ENCODE measurements at regions not wholly inside any gene's neighbourhood (a gene's known extent, or its start where the extent isn't known, plus 50 kb on each side); places are given as distances from the start of the nearest gene placed in this dataset.

DNA sequence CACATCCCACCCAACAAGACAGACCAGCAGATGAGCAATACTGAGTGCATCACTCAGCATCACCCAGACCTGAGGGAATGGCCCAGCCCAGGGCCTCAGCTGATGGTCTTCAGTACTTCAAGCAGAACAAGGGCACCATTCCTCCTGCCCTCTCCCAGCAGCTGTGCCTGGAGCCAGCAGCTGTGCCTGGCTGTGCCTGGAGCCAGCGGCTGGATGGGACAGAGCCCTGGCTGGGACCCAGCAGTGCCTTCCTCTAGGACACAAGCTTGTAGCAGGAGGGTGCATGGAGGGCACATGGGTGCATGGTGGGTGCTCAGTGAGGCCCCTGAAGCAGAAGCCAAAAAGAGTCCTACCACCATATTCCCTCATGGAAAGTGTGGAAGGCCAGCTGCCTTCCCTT, 583.8 kb downstream of the NPHP4 start:
- Histone ChIP-seq H3K36me3 (no peaks in the 10 kb centered on the region), H3K9me3 (replicated peaks) (no peaks in the 10 kb centered on the region), H3K4me1 (no peaks in the 10 kb centered on the region), H3K4me3 (no peak overlapping the region), H3K27ac (no peak overlapping the region), H3K27me3 (peaks cover 9% of the 10 kb centered on the region; the same call in 1 of the 2 replicates)
- no peak for DNase-seq

DNA sequence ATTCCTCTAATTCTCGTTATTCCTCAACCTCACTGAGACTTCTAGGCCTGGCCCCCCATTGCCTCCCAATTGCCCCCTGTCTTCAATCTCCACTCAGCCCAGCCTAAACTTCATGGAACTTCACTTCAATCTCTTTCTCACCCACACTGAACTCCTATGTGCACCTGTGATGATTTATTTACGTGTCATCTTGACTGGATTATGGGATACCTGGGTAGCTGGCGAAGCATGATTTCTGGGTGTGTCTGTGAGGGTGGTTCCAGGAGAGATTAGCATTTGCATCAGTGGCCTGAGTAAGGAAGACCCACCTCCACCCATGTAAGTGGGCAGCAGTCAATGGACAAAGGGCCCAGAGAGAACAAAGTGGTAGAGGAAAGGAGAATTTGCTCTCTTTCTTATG, 587.0 kb downstream of the NPHP4 start:
- Histone ChIP-seq H3K27me3 (no peaks in the 10 kb centered on the region; the same call in 1 of the 2 replicates), H3K27ac (no peak overlapping the region), H3K9me3 (replicated peaks) (no peaks in the 10 kb centered on the region), H3K36me3 (no peaks in the 10 kb centered on the region), H3K4me3 (no peak overlapping the region), H3K4me1 (no peaks in the 10 kb centered on the region)
- DNase-seq, result no peak

DNA sequence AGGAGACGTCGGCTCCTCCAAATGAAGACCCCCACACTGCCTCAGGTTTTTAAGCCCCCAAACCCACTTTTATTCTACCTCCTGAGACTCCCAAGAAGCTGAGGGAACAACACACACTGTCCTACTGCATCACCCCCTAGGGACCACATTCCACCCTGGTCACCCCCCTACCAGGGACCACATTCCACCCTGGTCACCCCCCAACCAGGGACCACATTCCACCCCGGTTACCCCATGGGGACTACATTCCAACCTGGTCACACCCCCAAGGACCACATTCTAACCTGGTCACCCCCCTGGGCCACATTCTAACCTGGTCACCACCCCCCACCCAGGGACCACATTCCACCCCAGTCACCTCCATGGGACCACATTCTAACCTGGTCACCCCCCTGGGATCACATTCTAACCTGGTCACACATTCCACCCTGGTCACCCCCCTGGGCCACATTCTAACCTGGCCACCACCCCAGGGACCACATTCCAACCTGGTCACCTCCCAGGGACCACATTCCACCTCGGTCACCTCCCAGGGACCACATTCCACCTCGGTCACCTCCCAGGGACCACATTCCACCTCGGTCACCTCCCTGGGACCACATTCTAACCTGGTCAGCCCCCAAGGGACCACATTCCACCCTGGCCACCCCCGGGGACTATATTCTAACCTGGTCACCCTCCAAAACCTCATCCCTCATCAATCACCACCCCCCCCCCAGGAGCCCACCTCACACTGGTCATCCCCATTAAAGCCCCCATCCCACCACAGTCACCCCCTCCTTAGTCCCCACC, 587.6 kb downstream of the NPHP4 start:
- no peak for DNase-seq
- Histone ChIP-seq H3K27ac (no peak overlapping the region), H3K27me3 (no peaks in the 10 kb centered on the region; the same call in 1 of the 2 replicates), H3K4me3 (no peak overlapping the region), H3K9me3 (replicated peaks) (no peaks in the 10 kb centered on the region), H3K4me1 (no peaks in the 10 kb centered on the region), H3K36me3 (no peaks in the 10 kb centered on the region)

DNA sequence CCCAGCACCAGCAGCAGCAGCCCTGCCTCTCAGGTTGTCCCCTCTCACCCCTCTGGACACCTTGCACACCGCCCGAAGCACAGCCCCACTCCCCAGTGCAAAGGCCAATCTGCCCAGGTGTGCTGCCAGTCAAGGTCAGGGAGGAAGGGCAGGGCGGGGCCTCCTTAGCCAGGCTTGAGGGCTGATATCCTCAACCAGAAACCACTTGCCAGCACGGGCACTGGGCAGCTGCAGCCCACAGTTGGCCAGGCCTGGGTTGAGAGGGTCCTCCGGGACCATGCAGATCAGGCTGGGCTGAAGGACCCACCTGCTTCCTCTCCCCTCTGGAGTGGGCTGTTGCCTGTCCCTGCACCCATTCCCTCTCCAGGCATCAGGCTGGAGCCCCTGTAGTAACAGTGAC, 588.3 kb downstream of the NPHP4 start:
- no peak overlapping the region for H3K27ac ChIP-seq
- no peaks in the 10 kb centered on the region for H3K4me1 ChIP-seq
- no peak for DNase-seq
- H3K36me3 ChIP-seq, result no peaks in the 10 kb centered on the region
- no peak overlapping the region for H3K4me3 ChIP-seq
- no peaks in the 10 kb centered on the region for H3K9me3 ChIP-seq (replicated peaks)
- peaks cover 3% of the 10 kb centered on the region; the same call in 1 of the 2 replicates for H3K27me3 ChIP-seq

DNA sequence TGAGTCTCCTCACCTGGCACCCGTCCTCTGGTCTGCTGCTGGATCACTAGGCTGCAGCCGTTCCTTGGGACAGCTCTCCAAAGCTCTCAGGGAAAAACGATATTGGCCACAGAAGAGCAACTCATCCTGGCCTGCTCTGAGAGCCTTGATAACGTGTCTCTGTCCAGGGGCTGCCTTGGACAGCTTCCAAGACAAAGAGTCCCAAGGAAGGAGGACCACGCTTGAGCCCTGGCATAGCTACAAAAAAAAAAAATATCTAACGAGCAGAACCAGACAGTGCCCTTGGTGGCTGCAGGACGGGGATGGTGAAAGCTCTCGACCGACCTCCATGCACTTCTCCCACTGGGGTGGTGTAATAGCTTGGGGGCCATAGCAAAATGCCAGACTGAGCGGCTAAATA, 589.6 kb downstream of the NPHP4 start:
- Histone ChIP-seq H3K4me1 (no peaks in the 10 kb centered on the region), H3K4me3 (no peak overlapping the region), H3K27me3 (peaks cover 3% of the 10 kb centered on the region; the same call in 1 of the 2 replicates), H3K27ac (no peak overlapping the region), H3K9me3 (replicated peaks) (no peaks in the 10 kb centered on the region), H3K36me3 (no peaks in the 10 kb centered on the region)
- no peak for DNase-seq

DNA sequence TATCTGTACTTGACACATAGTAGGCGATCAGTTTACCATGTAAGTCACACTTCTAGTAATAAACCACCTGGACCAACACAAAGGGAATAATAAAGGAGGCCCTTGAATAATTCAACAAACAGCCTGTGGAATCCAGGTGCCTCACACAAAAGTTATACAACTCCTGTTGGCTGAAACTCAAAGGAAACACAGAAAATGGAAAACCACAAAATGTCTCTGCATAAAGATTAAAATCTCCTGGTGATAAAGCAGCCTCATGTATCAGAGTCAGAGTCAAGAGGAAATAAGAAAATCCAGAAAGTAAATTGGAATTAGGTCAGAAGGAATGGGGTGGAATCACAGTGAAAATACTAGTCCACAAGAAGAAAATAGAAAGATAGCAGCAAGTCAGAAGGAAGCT, 592.5 kb downstream of the NPHP4 start:
- Histone ChIP-seq H3K27me3 (peaks cover 3% of the 10 kb centered on the region; the same call in 1 of the 2 replicates), H3K4me3 (no peak overlapping the region), H3K27ac (no peak overlapping the region), H3K4me1 (no peaks in the 10 kb centered on the region), H3K9me3 (replicated peaks) (no peaks in the 10 kb centered on the region), H3K36me3 (no peaks in the 10 kb centered on the region)
- no peak for DNase-seq

DNA sequence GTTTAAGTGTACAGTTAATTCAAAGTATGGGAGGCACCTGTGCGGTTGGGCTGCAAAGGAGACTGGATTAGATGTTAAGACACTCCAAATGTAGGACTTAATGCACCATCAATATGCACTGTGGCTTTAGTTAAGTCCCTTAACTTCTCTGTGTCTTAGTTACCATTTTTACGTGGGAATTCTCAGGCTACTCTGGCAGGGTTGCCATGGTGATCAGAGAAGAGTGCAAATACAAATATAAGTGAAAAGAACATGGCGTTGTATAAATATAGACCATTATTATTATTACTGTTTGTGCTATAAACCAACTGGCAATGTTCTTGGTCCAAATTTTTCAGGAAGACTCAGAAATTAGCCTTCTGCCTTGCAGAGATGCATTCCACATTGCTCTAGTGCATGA, 595.6 kb downstream of the NPHP4 start:
- DNase-seq, result no peak
- Histone ChIP-seq H3K4me3 (no peak overlapping the region), H3K36me3 (no peaks in the 10 kb centered on the region)

DNA sequence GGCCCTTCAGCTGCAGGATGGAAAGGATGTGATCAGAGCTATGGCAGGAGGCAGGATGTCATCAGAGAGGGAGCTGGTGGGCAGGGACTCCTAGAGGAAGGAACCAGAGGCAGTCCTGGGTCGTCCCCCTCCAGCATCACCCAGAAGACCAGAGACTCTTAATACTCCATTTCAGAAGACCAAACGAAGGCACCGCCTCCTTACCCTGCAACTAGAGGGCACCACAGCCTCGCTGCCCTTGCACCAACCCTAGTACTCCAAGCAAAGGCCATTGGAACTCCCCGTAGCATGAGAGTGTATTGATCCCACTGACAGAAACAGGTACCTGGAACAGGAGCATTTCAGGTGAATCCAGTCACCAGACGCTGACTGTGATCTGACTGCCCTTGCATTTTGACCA, 598.1 kb downstream of the NPHP4 start:
- Histone ChIP-seq H3K4me3 (no peak overlapping the region), H3K4me1 (no peaks in the 10 kb centered on the region), H3K36me3 (no peaks in the 10 kb centered on the region), H3K27me3 (peaks cover 19% of the 10 kb centered on the region), H3K9me3 (replicated peaks) (no peaks in the 10 kb centered on the region), H3K27ac (no peak overlapping the region)
- DNase-seq, result no peak

More for the DNA sequence above, 595.6 kb downstream of the NPHP4 start:
- H3K4me1 ChIP-seq, result no peaks in the 10 kb centered on the region
- H3K27ac ChIP-seq, result no peak overlapping the region
- no peaks in the 10 kb centered on the region for H3K9me3 ChIP-seq (replicated peaks)
- peaks cover 10% of the 10 kb centered on the region; the same call in 1 of the 2 replicates for H3K27me3 ChIP-seq

DNA sequence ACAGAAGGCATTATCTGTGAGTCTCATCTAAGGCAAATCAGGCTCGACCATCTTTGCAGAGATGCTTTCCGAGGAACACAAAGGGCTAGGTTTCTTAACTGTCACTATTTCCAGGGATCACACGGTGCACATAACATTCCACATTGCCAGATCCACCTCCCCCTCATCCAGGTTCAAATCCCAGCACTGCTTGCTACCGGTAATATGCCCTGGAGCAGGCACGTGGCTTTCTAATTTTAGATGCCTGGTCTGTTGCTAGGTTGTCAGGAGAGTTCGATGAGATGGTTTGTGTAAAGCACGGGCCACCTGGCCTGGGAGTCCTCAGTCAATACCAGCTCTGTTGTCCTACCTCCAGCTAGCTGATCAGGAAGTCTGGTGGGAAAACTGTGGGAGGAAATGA, 598.6 kb downstream of the NPHP4 start:
- H3K9me3 ChIP-seq (replicated peaks), result no peaks in the 10 kb centered on the region
- DNase-seq, result no peak
- no peaks in the 10 kb centered on the region for H3K4me1 ChIP-seq
- no peak overlapping the region for H3K4me3 ChIP-seq
- no peak overlapping the region for H3K27ac ChIP-seq
- H3K27me3 ChIP-seq, result peaks cover 16% of the 10 kb centered on the region
- H3K36me3 ChIP-seq, result no peaks in the 10 kb centered on the region

DNA sequence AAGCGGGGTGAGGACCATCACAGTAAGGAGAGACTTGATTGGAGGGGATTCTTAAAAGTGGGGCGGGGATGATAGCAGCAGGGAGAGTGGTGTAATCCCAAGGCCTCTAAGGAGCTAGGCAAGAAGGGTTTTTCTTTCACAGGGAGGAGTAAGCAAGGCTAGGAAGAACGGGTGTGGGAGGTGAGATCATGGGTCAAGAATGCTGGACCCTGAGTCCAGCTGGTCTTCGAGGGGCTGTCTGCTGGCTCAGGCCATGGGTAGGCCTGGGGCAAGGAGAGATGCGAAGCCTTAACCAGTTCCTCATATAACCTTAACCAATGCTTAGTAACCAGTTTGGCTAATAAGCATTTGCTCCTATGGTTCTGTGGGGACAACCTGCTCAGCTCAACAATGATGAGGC, 599.1 kb downstream of the NPHP4 start:
- Histone ChIP-seq H3K9me3 (replicated peaks) (no peaks in the 10 kb centered on the region), H3K4me1 (no peaks in the 10 kb centered on the region), H3K4me3 (no peak overlapping the region), H3K27ac (no peak overlapping the region), H3K27me3 (peaks cover 16% of the 10 kb centered on the region), H3K36me3 (no peaks in the 10 kb centered on the region)
- DNase-seq, result no peak

DNA sequence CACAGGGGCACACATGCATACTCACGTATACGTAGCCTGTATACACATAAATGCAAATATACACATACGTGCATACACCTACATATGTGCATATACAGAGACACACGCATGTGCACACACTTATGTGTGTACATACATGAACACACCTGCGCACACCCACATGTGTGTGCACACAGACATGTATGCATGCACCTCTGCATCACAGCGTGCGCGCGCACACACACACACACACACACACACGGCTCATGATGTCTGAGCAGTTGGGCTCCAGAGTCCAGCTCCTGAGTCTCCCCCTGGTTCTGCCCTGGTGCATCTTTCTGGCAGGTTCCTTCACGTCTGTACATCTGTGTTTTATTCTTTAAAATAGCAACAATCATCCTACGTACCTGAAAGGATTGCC, 600.5 kb downstream of the NPHP4 start:
- Histone ChIP-seq H3K9me3 (replicated peaks) (no peaks in the 10 kb centered on the region), H3K27ac (no peak overlapping the region), H3K27me3 (peaks cover 19% of the 10 kb centered on the region), H3K36me3 (no peaks in the 10 kb centered on the region), H3K4me3 (no peak overlapping the region), H3K4me1 (no peaks in the 10 kb centered on the region)
- DNase-seq, result no peak

DNA sequence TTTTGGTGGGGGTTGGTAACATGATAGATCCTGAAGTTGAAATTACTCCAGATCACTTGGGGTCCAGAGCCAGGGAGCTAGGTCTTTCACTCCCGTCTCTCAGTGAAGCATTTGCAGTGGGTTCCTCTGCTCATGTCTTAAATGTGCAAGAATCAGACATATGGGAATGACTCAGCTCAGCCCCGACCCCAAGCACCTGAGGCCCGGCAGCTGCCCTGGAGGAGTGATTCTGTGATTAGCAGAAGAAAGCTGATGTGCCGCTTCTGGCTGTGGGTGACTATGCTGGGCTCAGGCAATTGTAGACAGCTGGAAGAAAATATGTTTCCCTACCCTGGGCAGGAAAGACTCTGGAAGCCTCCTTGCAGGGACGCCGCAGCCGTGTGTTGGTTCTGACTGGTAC, 601.7 kb downstream of the NPHP4 start:
- no peaks in the 10 kb centered on the region for H3K9me3 ChIP-seq (replicated peaks)
- H3K4me1 ChIP-seq, result no peaks in the 10 kb centered on the region
- H3K27me3 ChIP-seq, result peaks cover 19% of the 10 kb centered on the region
- no peak overlapping the region for H3K27ac ChIP-seq
- H3K36me3 ChIP-seq, result no peaks in the 10 kb centered on the region
- no peak overlapping the region for H3K4me3 ChIP-seq
- DNase-seq, result no peak

DNA sequence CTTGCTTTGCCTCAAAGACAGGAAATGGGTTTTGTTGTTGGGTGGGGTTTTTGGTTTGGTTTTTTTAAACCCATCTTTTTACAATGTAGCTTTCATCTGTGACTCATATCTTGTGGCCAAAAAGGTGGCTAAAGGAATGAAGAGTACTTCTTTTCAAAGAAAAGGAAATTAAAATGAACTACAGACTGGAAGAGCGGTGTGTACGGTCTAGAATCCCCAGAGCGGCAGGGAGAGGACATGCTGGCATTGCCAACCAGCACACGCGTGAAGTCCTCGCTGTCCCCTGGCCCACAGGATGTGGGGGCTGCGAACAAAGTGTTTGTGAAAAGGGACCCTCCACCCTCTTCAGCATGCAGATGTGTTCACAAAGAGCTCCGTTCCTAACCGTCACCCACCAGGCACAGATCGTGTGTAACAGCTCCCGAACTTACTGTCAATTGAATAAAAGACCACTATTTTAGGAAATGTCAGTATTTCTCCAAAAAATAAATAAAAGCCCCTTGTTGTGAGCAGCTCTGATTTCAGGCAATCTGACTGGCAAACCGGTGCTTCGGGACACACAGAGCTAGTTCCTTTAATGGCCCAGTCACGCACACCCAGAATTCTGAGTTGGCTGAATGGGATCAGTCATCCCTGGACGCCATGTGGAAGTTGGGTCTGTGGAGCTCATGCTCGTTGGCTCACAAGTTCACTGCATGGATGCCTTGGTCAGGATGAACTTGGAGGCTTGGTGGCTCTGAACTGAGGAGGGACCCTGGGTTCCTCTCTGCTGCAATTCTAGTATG, 602.9 kb downstream of the NPHP4 start:
- H3K4me3 ChIP-seq, result no peak overlapping the region
- no peak overlapping the region for H3K27ac ChIP-seq
- H3K36me3 ChIP-seq, result no peaks in the 10 kb centered on the region
- no peaks in the 10 kb centered on the region for H3K9me3 ChIP-seq (replicated peaks)
- H3K27me3 ChIP-seq, result peaks cover 19% of the 10 kb centered on the region
- no peak for DNase-seq
- no peaks in the 10 kb centered on the region for H3K4me1 ChIP-seq

DNA sequence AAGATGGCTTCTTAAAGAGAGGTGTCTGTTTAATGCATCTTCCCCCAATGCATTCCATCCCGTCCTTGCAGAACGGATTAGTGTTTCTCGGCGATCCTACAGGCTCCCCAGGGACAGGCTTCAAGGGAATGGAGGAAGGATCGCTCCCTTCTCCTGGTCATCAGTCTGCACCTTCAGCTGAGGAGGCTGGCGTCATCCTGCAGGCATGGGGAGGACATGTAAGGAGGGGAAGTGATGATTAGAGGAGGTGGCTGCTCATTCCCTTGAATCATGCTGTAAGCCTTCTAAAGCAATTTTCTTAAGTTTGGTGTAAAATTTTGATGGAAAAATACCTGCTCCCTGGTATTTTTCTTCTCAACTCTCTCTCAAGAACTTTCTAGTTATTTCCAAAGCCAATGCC, 603.6 kb downstream of the NPHP4 start:
- Histone ChIP-seq H3K27me3 (peaks cover 19% of the 10 kb centered on the region), H3K4me1 (no peaks in the 10 kb centered on the region), H3K36me3 (no peaks in the 10 kb centered on the region), H3K9me3 (replicated peaks) (no peaks in the 10 kb centered on the region), H3K4me3 (no peak overlapping the region), H3K27ac (no peak overlapping the region)
- no peak for DNase-seq

DNA sequence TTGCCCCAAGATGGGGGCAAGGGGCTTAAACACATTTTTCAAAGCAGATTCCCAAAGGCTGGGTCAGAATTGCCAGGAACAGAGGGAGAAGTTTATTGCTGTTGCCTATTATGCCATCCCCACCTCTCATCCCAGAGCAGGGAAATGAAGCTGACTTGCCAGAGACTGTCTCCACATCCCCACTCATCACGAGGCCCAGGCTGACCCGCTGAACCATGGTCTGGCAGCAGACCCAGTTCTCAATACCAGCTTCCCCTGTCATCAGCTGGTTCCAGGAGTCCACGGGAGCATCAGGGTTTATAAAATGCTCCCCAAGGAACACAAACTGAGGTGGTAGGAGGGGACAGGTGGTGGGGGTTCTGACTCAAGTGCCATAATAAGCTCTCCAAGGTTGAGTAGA, 605.9 kb downstream of the NPHP4 start:
- no peak for DNase-seq
- H3K4me1 ChIP-seq, result no peaks in the 10 kb centered on the region
- H3K4me3 ChIP-seq, result no peak overlapping the region
- no peaks in the 10 kb centered on the region for H3K36me3 ChIP-seq
- H3K27me3 ChIP-seq, result peaks cover 12% of the 10 kb centered on the region
- no peaks in the 10 kb centered on the region for H3K9me3 ChIP-seq (replicated peaks)
- no peak overlapping the region for H3K27ac ChIP-seq
